ENCODE measurements at regions not wholly inside any gene's neighbourhood (a gene's known extent, or its start where the extent isn't known, plus 50 kb on each side); places are given as distances from the start of the nearest gene placed in this dataset.

DNA sequence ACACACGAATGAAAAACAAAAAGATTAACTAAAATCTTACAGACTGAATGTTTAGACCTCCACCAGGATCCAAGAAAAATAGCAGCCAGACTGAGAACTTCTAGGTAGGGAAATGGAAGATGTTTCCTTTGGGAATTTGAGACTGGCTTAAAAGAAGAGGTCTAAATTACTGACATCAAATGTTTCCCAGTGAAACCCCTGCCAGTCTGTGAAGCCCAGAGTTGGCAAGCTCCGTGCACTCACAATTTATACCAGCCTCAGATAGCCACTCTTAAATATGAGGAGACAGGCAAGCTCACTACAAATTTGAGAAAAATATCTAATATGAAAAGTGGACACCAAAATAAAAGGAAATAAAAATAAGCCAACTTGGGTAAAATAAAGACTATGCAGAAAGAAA, 700.5 kb upstream of the ZNF385D start:
- peak; percentile 18; the same call in 2 of the 3 replicates for ATAC-seq
- TF ChIP-seq CSDC2 (CRISPR knock-in tag; IDR thresholded peaks at IDR 0.05) (no peak), TCF4 (CRISPR knock-in tag; IDR thresholded peaks at IDR 0.05; ENCODE audit: borderline replicate concordance) (no peak), ZNF70 (CRISPR knock-in tag; IDR thresholded peaks at IDR 0.05) (no peak), ARNTL (CRISPR knock-in tag; IDR thresholded peaks at IDR 0.05; ENCODE audit: borderline replicate concordance, low read depth) (no peak), ZNF565 (CRISPR knock-in tag; conservative IDR thresholded peaks at IDR 0.05; ENCODE audit: low read depth) (no peak), PPARA (CRISPR knock-in tag; IDR thresholded peaks at IDR 0.05; ENCODE audit: borderline replicate concordance) (no peak), GLIS3 (CRISPR knock-in tag; IDR thresholded peaks at IDR 0.05) (no peak), RARB (CRISPR knock-in tag; IDR thresholded peaks at IDR 0.05) (no peak), ZC3H10 (CRISPR knock-in tag; IDR thresholded peaks at IDR 0.05) (no peak), ZFP30 (CRISPR knock-in tag; IDR thresholded peaks at IDR 0.05) (no peak), ZNF8 (CRISPR knock-in tag; IDR thresholded peaks at IDR 0.05) (no peak), OSR1 (CRISPR knock-in tag; IDR thresholded peaks at IDR 0.05) (no peak), SNAI2 (CRISPR knock-in tag; IDR thresholded peaks at IDR 0.05) (no peak), TOX (CRISPR knock-in tag; IDR thresholded peaks at IDR 0.05; ENCODE audit: borderline replicate concordance) (no peak)
- TF ChIP-seq, protein P1, sequence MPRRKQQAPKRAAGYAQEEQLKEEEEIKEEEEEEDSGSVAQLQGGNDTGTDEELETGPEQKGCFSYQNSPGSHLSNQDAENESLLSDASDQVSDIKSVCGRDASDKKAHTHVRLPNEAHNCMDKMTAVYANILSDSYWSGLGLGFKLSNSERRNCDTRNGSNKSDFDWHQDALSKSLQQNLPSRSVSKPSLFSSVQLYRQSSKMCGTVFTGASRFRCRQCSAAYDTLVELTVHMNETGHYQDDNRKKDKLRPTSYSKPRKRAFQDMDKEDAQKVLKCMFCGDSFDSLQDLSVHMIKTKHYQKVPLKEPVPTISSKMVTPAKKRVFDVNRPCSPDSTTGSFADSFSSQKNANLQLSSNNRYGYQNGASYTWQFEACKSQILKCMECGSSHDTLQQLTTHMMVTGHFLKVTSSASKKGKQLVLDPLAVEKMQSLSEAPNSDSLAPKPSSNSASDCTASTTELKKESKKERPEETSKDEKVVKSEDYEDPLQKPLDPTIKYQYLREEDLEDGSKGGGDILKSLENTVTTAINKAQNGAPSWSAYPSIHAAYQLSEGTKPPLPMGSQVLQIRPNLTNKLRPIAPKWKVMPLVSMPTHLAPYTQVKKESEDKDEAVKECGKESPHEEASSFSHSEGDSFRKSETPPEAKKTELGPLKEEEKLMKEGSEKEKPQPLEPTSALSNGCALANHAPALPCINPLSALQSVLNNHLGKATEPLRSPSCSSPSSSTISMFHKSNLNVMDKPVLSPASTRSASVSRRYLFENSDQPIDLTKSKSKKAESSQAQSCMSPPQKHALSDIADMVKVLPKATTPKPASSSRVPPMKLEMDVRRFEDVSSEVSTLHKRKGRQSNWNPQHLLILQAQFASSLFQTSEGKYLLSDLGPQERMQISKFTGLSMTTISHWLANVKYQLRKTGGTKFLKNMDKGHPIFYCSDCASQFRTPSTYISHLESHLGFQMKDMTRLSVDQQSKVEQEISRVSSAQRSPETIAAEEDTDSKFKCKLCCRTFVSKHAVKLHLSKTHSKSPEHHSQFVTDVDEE (CRISPR knock-in tag; IDR thresholded peaks at IDR 0.05) = no peak
- TF ChIP-seq, protein P2, sequence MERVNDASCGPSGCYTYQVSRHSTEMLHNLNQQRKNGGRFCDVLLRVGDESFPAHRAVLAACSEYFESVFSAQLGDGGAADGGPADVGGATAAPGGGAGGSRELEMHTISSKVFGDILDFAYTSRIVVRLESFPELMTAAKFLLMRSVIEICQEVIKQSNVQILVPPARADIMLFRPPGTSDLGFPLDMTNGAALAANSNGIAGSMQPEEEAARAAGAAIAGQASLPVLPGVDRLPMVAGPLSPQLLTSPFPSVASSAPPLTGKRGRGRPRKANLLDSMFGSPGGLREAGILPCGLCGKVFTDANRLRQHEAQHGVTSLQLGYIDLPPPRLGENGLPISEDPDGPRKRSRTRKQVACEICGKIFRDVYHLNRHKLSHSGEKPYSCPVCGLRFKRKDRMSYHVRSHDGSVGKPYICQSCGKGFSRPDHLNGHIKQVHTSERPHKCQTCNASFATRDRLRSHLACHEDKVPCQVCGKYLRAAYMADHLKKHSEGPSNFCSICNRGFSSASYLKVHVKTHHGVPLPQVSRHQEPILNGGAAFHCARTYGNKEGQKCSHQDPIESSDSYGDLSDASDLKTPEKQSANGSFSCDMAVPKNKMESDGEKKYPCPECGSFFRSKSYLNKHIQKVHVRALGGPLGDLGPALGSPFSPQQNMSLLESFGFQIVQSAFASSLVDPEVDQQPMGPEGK (CRISPR knock-in tag; IDR thresholded peaks at IDR 0.05; ENCODE audit: borderline replicate concordance) = no peak
- TF ChIP-seq, protein P3, sequence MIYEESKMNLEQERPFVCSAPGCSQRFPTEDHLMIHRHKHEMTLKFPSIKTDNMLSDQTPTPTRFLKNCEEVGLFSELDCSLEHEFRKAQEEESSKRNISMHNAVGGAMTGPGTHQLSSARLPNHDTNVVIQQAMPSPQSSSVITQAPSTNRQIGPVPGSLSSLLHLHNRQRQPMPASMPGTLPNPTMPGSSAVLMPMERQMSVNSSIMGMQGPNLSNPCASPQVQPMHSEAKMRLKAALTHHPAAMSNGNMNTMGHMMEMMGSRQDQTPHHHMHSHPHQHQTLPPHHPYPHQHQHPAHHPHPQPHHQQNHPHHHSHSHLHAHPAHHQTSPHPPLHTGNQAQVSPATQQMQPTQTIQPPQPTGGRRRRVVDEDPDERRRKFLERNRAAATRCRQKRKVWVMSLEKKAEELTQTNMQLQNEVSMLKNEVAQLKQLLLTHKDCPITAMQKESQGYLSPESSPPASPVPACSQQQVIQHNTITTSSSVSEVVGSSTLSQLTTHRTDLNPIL (CRISPR knock-in tag; IDR thresholded peaks at IDR 0.05; ENCODE audit: low read depth) = no peak
- TF ChIP-seq, protein P4, sequence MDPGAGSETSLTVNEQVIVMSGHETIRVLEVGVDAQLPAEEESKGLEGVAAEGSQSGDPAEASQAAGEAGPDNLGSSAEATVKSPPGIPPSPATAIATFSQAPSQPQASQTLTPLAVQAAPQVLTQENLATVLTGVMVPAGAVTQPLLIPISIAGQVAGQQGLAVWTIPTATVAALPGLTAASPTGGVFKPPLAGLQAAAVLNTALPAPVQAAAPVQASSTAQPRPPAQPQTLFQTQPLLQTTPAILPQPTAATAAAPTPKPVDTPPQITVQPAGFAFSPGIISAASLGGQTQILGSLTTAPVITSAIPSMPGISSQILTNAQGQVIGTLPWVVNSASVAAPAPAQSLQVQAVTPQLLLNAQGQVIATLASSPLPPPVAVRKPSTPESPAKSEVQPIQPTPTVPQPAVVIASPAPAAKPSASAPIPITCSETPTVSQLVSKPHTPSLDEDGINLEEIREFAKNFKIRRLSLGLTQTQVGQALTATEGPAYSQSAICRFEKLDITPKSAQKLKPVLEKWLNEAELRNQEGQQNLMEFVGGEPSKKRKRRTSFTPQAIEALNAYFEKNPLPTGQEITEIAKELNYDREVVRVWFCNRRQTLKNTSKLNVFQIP (CRISPR knock-in tag; IDR thresholded peaks at IDR 0.05; ENCODE audit: borderline replicate concordance, low read depth) = no peak

DNA sequence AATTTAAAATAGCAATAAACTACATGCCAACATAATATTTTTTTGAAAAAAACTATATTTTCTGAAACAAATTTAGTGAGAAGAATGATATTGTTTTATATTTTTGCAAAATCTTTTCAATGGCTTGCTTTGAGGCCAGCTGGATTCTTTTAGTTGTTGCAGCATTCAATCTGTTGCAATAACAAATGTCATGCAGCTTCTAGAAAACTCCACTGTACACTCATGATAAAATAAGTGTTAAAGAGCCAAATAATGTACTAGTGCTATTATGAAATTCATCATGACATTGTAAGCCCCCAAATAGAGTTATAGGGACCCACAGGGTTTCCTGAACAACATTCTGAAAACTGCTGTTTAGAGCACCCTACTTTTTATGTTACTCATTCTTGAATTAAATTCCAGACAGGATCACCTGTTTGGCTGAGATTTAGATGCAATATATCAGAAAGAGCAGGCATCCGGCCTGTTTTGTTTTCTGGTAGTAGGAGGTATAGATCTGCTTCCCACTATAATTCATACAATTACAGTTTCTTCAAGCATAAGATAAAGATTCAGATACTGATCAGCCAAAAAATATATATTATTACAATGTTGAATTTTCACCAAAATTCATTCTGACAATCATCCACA, 703.0 kb upstream of the ZNF385D start:
- no peak for TF ChIP-seq SNAI2 (CRISPR knock-in tag; IDR thresholded peaks at IDR 0.05)
- TF ChIP-seq ESRRG (CRISPR knock-in tag; IDR thresholded peaks at IDR 0.05) = no peak
- TF ChIP-seq ZNF8 (CRISPR knock-in tag; IDR thresholded peaks at IDR 0.05) = no peak
- no peak for TF ChIP-seq ISL1 (CRISPR knock-in tag; IDR thresholded peaks at IDR 0.05)
- no peak for TF ChIP-seq TCF4 (CRISPR knock-in tag; IDR thresholded peaks at IDR 0.05; ENCODE audit: borderline replicate concordance)
- TF ChIP-seq, protein P4 (CRISPR knock-in tag; IDR thresholded peaks at IDR 0.05; ENCODE audit: borderline replicate concordance, low read depth) = no peak
- TF ChIP-seq, protein P5, sequence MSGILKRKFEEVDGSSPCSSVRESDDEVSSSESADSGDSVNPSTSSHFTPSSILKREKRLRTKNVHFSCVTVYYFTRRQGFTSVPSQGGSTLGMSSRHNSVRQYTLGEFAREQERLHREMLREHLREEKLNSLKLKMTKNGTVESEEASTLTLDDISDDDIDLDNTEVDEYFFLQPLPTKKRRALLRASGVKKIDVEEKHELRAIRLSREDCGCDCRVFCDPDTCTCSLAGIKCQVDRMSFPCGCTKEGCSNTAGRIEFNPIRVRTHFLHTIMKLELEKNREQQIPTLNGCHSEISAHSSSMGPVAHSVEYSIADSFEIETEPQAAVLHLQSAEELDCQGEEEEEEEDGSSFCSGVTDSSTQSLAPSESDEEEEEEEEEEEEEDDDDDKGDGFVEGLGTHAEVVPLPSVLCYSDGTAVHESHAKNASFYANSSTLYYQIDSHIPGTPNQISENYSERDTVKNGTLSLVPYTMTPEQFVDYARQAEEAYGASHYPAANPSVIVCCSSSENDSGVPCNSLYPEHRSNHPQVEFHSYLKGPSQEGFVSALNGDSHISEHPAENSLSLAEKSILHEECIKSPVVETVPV (CRISPR knock-in tag; IDR thresholded peaks at IDR 0.05) = no peak
- no peak for TF ChIP-seq OSR1 (CRISPR knock-in tag; IDR thresholded peaks at IDR 0.05)
- no peak for TF ChIP-seq GLIS3 (CRISPR knock-in tag; IDR thresholded peaks at IDR 0.05)
- TF ChIP-seq, protein P3 (CRISPR knock-in tag; IDR thresholded peaks at IDR 0.05; ENCODE audit: low read depth) = no peak
- no peak for TF ChIP-seq CSDC2 (CRISPR knock-in tag; IDR thresholded peaks at IDR 0.05)
- TF ChIP-seq BACH2 (CRISPR knock-in tag; IDR thresholded peaks at IDR 0.05; ENCODE audit: borderline replicate concordance) = no peak
- ATAC-seq = no peak

Data from SK-N-SH treated with all-trans-retinoic acid at 6 μM for 48 hours (cell line).